Suprapubic skin (tissue), 4 donors: ENCODE measurements at regions not wholly inside any gene's neighbourhood (a gene's known extent, or its start where the extent isn't known, plus 50 kb on each side); places are given as distances from the start of the nearest gene placed in this dataset.

ENCODE experiments used
- CTCF ChIP-seq, 2 donors: fragments of 200-600 bp in 1 of 2; fragments of 450-650 bp in 1 of 2; sonication (generic) in 1 of 2; IDR thresholded peaks; one replicate each; pipeline ENCODE4 v1.5.1; 2016 to 2019; ENCODE audit warnings: antibody characterized with exemption in 2 of 2, mild to moderate bottlenecking in 1 of 2, moderate library complexity in 1 of 2
- EP300 ChIP-seq: sonication (generic); formaldehyde crosslinking; IDR thresholded peaks from one replicate; pipeline ENCODE4 v1.6.1; 2017; ENCODE audit warnings: antibody characterized with exemption
- POLR2A ChIP-seq, 2 donors: fragments of 450-650 bp; IDR thresholded peaks; one replicate each; pipeline ENCODE4 v1.6.1; 2017; ENCODE audit warnings: antibody characterized with exemption in 2 of 2, mild to moderate bottlenecking in 2 of 2, moderate library complexity in 2 of 2
- POLR2AphosphoS5 ChIP-seq, 3 donors: sonication (generic); formaldehyde crosslinking; IDR thresholded peaks; one replicate each; pipeline ENCODE4 v1.6.1; 2017; ENCODE audit warnings: antibody characterized with exemption in 3 of 3

- TF ChIP-seq CTCF (IDR thresholded peaks at IDR 0.05) (no peak), POLR2AphosphoS5 (IDR thresholded peaks at IDR 0.05) (no peak), POLR2A (IDR thresholded peaks at IDR 0.05) (no peak), EP300 (no peak)
Observed at GRCh38 chr10:84007482-84007881, 131.8 kb upstream of the GHITM start.
